ENCODE measurements at regions not wholly inside any gene's neighbourhood (a gene's known extent, or its start where the extent isn't known, plus 50 kb on each side); places are given as distances from the start of the nearest gene placed in this dataset.

- no peak for TF ChIP-seq CTCF (conservative IDR thresholded peaks at IDR 0.05; ENCODE audit: low read depth, low read length)
- no peak for TF ChIP-seq CHD1 (IDR thresholded peaks at IDR 0.05; ENCODE audit: low read depth, low read length)
- TF ChIP-seq MAZ (IDR thresholded peaks at IDR 0.05; ENCODE audit: borderline replicate concordance, low read depth, low read length), result no peak
- TF ChIP-seq POLR2A (IDR thresholded peaks at IDR 0.05; ENCODE audit: low read depth, low read length), result no peak
- no peak for TF ChIP-seq MAFK (IDR thresholded peaks at IDR 0.05; ENCODE audit: low read depth, low read length)
- TF ChIP-seq CEBPB (IDR thresholded peaks at IDR 0.05; ENCODE audit: low read depth, low read length), result no peak
- TF ChIP-seq BHLHE40 (IDR thresholded peaks at IDR 0.05; ENCODE audit: low read depth, low read length), result no peak
Measured at GRCh38 chr2:187210726-187211125, 237.3 kb downstream of the CALCRL start.
